Neural progenitor cell (in vitro differentiated cells): ENCODE measurements at regions not wholly inside any gene's neighbourhood (a gene's known extent, or its start where the extent isn't known, plus 50 kb on each side); places are given as distances from the start of the nearest gene placed in this dataset.

Experiments used
- EZH2 ChIP-seq: fragments of 200-600 bp; sonication (generic); IDR thresholded peaks from 2 replicates; pipeline ENCODE4 v1.6.1; 2017; ENCODE audit warnings: antibody characterized with exemption, mild to moderate bottlenecking, moderate library complexity
- TF ChIP-seq, protein P1 (sequence below): fragments of 200-600 bp; sonication (generic); IDR thresholded peaks from 2 replicates; pipeline ENCODE4 v1.5.1; 2017; ENCODE audit warnings: antibody characterized with exemption, mild to moderate bottlenecking

DNA sequence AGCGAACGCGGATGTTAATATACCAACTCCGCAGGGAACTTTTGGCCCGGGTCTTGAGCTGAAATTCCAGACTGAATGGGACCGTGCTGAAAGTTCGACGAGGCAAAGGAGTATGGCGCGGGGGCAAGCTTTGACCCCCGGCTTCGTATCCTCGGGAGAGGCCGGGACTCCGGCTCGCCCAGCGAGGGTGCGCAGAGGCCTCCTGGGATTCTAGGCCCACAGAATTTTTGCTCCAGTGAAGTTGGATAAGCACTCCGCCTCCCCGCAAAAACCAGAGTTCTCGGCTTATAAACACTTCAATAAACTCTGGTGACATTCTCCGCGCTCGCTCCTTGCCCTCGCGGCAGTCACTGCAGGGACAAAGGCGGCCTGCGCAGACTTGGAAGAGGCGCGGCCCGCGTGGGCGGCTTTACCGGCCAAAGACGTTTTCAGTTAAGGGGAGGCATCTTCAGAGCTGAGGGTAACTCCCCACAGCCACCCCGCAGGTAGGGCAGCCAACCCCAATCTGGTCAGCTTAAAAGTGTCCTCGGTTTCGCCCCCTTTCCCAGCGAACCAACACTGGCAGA, 112.6 kb downstream of the KCNRG start:
- TF ChIP-seq, protein P1, sequence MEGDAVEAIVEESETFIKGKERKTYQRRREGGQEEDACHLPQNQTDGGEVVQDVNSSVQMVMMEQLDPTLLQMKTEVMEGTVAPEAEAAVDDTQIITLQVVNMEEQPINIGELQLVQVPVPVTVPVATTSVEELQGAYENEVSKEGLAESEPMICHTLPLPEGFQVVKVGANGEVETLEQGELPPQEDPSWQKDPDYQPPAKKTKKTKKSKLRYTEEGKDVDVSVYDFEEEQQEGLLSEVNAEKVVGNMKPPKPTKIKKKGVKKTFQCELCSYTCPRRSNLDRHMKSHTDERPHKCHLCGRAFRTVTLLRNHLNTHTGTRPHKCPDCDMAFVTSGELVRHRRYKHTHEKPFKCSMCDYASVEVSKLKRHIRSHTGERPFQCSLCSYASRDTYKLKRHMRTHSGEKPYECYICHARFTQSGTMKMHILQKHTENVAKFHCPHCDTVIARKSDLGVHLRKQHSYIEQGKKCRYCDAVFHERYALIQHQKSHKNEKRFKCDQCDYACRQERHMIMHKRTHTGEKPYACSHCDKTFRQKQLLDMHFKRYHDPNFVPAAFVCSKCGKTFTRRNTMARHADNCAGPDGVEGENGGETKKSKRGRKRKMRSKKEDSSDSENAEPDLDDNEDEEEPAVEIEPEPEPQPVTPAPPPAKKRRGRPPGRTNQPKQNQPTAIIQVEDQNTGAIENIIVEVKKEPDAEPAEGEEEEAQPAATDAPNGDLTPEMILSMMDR, result no peak
- TF ChIP-seq EZH2, result peak; percentile 16
